SK-N-SH (cell line): ENCODE measurements at regions not wholly inside any gene's neighbourhood (a gene's known extent, or its start where the extent isn't known, plus 50 kb on each side); places are given as distances from the start of the nearest gene placed in this dataset.

ENCODE experiments used
- EZH2phosphoT487 ChIP-seq: fragments of 200-600 bp; sonication (generic); IDR thresholded peaks from 2 replicates; pipeline ENCODE4 v1.6.1; 2017; ENCODE audit warnings: low read depth, mixed run types, mild to moderate bottlenecking, antibody characterized with exemption, moderate library complexity, borderline replicate concordance
- JUND ChIP-seq: IDR thresholded peaks from 2 replicates; pipeline ENCODE4 v1.4.0; 2012
- TAF1 ChIP-seq: IDR thresholded peaks from 2 replicates; pipeline ENCODE4 v1.6.1; 2012; ENCODE audit warnings: low read depth, mild to moderate bottlenecking, low read length, moderate library complexity, borderline replicate concordance
- TEAD4 ChIP-seq: IDR thresholded peaks from 2 replicates; pipeline ENCODE4 v1.4.0; 2012; ENCODE audit warnings: mild to moderate bottlenecking, borderline replicate concordance; ENCODE audit not compliant: insufficient read depth
- YY1 ChIP-seq: IDR thresholded peaks from 2 replicates; pipeline ENCODE4 v1.4.0; 2012; ENCODE audit warnings: low read depth, mild to moderate bottlenecking
- TF ChIP-seq, protein P1 (sequence below): fragments of 200-600 bp; sonication (generic); IDR thresholded peaks from 2 replicates; pipeline ENCODE4 v1.6.1; 2017; ENCODE audit warnings: antibody characterized with exemption, mild to moderate bottlenecking, moderate library complexity
- TF ChIP-seq, protein P2 (sequence below): IDR thresholded peaks from 2 replicates; pipeline ENCODE4 v1.4.0; 2012; ENCODE audit warnings: low read depth
- TF ChIP-seq, protein P3 (sequence below): fragments of 150-350 bp; IDR thresholded peaks from 2 replicates; pipeline ENCODE4 v1.6.1; 2016; ENCODE audit warnings: mild to moderate bottlenecking, low read depth, low read length

DNA sequence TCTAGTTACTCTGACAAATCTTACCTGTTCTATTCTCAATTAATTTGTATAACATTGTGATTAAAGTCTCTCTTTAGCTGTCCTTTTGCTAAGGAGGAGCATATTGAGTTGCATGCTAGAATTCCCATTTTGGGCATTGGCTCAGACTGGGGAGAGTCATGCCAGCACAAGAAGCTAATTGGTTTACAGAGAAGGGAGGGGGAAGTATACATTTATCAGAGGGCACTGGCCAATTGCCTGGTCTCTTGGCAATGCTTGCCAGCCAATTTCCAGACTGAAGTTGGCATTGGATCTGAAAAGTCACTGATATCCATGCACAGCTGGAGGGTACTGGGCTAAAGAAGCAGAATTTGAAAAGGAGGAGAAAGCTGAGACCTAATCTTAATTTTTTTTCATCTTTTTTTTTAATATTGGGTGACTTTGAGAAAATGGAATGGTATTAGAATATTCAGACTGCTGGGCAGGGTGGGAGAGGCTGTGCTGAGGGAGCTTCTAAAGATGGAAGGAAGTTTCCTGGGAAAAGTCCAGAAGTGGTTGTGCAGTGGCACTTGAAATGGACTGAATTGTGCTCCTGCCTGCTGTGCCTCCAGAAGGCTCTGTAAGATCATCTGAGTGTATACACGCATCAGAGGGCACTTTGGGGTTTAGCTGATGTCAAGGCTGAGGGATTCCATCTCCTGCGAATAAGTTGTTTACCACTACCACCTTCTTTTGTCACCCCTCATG is 365.2 kb upstream of the DPH6 start:
- TF ChIP-seq EZH2phosphoT487 (no peak), JUND (no peak), TAF1 (no peak), YY1 (no peak), TEAD4 (no peak)
- TF ChIP-seq, protein P1, sequence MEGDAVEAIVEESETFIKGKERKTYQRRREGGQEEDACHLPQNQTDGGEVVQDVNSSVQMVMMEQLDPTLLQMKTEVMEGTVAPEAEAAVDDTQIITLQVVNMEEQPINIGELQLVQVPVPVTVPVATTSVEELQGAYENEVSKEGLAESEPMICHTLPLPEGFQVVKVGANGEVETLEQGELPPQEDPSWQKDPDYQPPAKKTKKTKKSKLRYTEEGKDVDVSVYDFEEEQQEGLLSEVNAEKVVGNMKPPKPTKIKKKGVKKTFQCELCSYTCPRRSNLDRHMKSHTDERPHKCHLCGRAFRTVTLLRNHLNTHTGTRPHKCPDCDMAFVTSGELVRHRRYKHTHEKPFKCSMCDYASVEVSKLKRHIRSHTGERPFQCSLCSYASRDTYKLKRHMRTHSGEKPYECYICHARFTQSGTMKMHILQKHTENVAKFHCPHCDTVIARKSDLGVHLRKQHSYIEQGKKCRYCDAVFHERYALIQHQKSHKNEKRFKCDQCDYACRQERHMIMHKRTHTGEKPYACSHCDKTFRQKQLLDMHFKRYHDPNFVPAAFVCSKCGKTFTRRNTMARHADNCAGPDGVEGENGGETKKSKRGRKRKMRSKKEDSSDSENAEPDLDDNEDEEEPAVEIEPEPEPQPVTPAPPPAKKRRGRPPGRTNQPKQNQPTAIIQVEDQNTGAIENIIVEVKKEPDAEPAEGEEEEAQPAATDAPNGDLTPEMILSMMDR: no peak
- TF ChIP-seq, protein P2, sequence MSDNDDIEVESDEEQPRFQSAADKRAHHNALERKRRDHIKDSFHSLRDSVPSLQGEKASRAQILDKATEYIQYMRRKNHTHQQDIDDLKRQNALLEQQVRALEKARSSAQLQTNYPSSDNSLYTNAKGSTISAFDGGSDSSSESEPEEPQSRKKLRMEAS: no peak
- TF ChIP-seq, protein P3, sequence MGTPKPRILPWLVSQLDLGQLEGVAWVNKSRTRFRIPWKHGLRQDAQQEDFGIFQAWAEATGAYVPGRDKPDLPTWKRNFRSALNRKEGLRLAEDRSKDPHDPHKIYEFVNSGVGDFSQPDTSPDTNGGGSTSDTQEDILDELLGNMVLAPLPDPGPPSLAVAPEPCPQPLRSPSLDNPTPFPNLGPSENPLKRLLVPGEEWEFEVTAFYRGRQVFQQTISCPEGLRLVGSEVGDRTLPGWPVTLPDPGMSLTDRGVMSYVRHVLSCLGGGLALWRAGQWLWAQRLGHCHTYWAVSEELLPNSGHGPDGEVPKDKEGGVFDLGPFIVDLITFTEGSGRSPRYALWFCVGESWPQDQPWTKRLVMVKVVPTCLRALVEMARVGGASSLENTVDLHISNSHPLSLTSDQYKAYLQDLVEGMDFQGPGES: no peak
